Spleen (tissue), 7 donors: ENCODE measurements at regions not wholly inside any gene's neighbourhood (a gene's known extent, or its start where the extent isn't known, plus 50 kb on each side); places are given as distances from the start of the nearest gene placed in this dataset.

ENCODE experiments used
- POLR2AphosphoS5 ChIP-seq, 3 donors: sonication (generic); formaldehyde crosslinking; IDR thresholded peaks; one replicate each; pipeline ENCODE4 v1.5.1; 2017; ENCODE audit warnings: antibody characterized with exemption in 3 of 3
- TF ChIP-seq, protein P1 (sequence below), 11 experiments: fragments of 200-600 bp in 7 of 11; fragments of 450-650 bp in 4 of 11; sonication (generic) in 4 of 11; IDR thresholded peaks in 8 of 11; conservative IDR thresholded peaks in 3 of 11; 1 replicate in 7 of 11; 2 replicates in 4 of 11; pipeline versions ENCODE4 v1.4.0 to v1.8.0; 2016 to 2021; ENCODE audit warnings: antibody characterized with exemption in 11 of 11, inconsistent platforms in 4 of 11, mild to moderate bottlenecking in 1 of 11
- donor health status: DM: no; HTN: no; CAD: no; lungs with moderate emphysema.
- donor health status: DM: no; HTN: no; CAD: no.
- donor health status: DM: no; HTN: no; CAD: no.

GRCh38 chr10:29160150-29160617 is 128.7 kb upstream of the LYZL1 start:
- TF ChIP-seq, protein P1, sequence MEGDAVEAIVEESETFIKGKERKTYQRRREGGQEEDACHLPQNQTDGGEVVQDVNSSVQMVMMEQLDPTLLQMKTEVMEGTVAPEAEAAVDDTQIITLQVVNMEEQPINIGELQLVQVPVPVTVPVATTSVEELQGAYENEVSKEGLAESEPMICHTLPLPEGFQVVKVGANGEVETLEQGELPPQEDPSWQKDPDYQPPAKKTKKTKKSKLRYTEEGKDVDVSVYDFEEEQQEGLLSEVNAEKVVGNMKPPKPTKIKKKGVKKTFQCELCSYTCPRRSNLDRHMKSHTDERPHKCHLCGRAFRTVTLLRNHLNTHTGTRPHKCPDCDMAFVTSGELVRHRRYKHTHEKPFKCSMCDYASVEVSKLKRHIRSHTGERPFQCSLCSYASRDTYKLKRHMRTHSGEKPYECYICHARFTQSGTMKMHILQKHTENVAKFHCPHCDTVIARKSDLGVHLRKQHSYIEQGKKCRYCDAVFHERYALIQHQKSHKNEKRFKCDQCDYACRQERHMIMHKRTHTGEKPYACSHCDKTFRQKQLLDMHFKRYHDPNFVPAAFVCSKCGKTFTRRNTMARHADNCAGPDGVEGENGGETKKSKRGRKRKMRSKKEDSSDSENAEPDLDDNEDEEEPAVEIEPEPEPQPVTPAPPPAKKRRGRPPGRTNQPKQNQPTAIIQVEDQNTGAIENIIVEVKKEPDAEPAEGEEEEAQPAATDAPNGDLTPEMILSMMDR (IDR thresholded peaks at IDR 0.05 in 8 of 11, conservative IDR thresholded peaks at IDR 0.05 in 3 of 11): no peak
- no peak for TF ChIP-seq POLR2AphosphoS5 (IDR thresholded peaks at IDR 0.05)
